ENCODE measurements at regions not wholly inside any gene's neighbourhood (a gene's known extent, or its start where the extent isn't known, plus 50 kb on each side); places are given as distances from the start of the nearest gene placed in this dataset.

DNA sequence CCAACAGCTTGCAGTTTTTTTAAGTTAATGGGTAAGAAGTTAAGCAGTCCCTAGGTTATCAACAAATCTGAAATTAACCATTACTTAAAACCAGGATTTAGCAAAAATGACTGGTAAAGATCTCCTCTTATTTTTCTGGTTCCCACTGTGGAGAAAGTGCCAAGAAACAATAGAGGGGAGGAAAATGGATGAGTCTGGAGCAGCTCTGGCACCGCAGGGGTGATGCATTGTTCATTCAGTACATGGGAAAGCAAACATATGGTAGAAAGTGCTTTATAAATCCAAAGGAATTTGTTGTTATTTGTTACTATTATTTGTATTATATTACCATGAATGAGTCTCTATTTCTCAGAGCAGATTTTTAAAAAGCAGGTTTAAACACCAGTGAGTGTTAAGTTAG is 92.2 kb downstream of the DYRK2 start:
- TF ChIP-seq POLR2AphosphoS5 (IDR thresholded peaks at IDR 0.05; ENCODE audit: insufficient read depth, low read depth, low read length) = no peak
- TF ChIP-seq, protein P1, sequence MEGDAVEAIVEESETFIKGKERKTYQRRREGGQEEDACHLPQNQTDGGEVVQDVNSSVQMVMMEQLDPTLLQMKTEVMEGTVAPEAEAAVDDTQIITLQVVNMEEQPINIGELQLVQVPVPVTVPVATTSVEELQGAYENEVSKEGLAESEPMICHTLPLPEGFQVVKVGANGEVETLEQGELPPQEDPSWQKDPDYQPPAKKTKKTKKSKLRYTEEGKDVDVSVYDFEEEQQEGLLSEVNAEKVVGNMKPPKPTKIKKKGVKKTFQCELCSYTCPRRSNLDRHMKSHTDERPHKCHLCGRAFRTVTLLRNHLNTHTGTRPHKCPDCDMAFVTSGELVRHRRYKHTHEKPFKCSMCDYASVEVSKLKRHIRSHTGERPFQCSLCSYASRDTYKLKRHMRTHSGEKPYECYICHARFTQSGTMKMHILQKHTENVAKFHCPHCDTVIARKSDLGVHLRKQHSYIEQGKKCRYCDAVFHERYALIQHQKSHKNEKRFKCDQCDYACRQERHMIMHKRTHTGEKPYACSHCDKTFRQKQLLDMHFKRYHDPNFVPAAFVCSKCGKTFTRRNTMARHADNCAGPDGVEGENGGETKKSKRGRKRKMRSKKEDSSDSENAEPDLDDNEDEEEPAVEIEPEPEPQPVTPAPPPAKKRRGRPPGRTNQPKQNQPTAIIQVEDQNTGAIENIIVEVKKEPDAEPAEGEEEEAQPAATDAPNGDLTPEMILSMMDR (IDR thresholded peaks at IDR 0.05; ENCODE audit: extremely low read depth in 1 of 2, insufficient read depth in 1 of 2, low read depth in 1 of 2, low read length in 2 of 2) = no peak
- TF ChIP-seq EZH2 (IDR thresholded peaks at IDR 0.05; ENCODE audit: borderline replicate concordance, low read depth, low read length, severe bottlenecking) = no peak
- no peak for TF ChIP-seq POLR2A (IDR thresholded peaks at IDR 0.05; ENCODE audit: low read depth, low read length)
- no peak for TF ChIP-seq FOS (IDR thresholded peaks at IDR 0.05; ENCODE audit: borderline replicate concordance, insufficient read depth, low read length)
